ENCODE measurements at regions not wholly inside any gene's neighbourhood (a gene's known extent, or its start where the extent isn't known, plus 50 kb on each side); places are given as distances from the start of the nearest gene placed in this dataset.

DNA sequence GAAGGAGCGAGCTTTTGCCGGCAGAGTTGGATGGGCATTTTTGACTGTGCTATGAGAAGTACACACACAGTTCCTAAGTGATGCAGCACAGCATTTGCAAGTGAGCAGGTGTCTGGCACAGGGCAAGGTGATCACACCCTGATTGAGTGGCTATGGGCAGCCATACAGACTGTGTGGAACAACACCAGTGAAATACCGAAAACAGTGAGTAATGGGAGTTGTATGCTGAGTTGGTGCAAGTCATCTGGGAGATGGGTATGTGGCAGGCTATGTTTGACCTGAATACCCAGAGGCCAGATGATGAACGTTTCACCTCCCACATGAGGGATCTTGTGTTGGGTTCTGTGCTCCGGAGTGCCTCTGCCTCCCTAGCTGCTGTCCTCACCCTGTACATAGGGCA is 53.5 kb upstream of the TIPARP start:
- peak; percentile 69 for DNase-seq (ENCODE audit: low spot score)

- peak; percentile 89 for DNase-seq (ENCODE audit: low spot score)
These were observed 54.1 kb upstream of the TIPARP start for GRCh38 chr3:156620260-156620659.

- no peak for DNase-seq (ENCODE audit: low spot score)
These were observed 55.0 kb upstream of the TIPARP start for GRCh38 chr3:156619376-156619775.

DNA sequence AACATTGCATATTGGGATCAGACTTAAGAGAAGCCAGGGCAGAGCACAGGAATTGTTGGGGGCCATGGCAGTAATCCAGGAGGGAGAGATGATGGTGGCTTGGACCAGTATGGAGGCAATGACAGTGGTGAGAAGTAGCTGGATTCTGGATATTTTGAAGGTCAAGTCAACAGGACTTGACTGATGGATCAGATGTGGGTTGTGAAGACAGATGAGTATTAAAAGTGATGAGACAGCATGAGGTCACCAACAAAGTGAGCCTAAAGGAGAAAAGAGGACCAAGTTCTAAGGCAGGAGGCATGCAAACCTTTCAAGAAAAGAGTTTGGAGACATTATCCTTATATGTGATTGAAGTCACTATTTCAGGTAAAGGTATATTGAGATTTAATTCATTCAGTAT is 56.6 kb upstream of the TIPARP start:
- peak; percentile 26 for DNase-seq (ENCODE audit: low spot score)

- peak; percentile 44 for DNase-seq (ENCODE audit: low spot score)
These were observed 57.2 kb upstream of the TIPARP start for GRCh38 chr3:156617145-156617544.

- DNase-seq (ENCODE audit: low spot score): peak; percentile 98
These were observed 58.7 kb upstream of the TIPARP start for GRCh38 chr3:156615592-156616173.

DNA sequence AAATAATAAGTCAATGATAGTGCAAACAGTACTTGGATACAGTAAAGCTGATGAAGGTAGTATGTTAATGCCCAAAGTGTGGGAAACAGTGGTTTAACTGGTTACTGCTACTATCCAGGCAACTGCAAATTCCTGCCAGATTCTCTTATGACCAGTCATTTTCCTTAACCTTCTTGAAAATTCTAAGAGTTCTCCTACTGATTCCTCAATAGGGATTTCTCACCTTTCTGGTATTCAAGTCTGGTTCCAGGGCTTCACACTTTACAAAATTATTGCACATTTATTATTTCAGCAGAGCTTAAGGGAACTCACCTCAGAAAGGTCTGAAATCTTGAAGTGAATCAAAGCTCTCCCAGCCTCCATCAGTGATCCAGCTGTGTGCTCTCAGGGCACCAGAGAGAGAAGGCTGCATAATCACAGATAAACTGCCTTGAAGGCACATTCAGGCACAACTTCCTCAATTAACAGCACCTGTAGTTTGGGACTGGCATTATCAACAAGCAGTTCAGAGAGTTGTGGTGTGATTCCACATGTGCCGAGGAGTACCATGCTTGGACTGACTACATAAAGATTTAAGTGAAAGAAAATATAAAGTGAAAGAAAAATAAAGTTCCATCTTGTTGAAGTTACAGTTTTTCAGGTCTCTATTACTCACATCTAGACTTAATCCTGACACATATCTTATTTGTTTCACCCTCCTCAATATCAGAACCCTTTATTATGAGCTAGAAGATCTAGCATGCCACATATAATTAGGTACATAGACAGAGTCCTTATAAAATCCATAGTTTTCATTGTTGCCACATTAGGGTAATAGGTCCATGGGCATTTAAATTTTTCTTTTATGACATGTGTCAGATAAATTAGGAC is 59.5 kb upstream of the TIPARP start:
- DNase-seq (ENCODE audit: low spot score): peak; percentile 84

DNA sequence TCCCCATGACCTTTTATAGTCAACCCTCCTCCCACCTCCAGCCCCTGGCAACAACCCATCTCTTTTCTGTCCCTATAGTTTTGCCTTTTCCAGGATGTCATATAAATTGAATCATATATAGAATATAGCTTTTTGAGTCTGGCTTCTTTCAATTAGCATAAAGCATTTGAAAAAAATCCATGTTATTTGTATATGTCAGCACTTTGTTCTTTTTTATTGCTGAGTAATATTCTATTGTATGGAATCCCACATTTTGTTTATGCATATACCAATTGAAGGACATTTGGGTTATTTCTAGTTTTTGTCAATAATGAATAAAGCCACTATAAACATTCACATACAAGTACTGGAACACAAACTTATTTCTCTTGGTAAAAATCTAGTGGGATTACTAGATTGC is 58.0 kb upstream of the SSR3 start:
- DNase-seq (ENCODE audit: low spot score): no peak

- DNase-seq (ENCODE audit: low spot score): no peak
These were observed 57.1 kb upstream of the SSR3 start for GRCh38 chr3:156611870-156612494.

- DNase-seq (ENCODE audit: low spot score): peak; percentile 41
These were observed 55.2 kb upstream of the SSR3 start for GRCh38 chr3:156610154-156610553.

DNA sequence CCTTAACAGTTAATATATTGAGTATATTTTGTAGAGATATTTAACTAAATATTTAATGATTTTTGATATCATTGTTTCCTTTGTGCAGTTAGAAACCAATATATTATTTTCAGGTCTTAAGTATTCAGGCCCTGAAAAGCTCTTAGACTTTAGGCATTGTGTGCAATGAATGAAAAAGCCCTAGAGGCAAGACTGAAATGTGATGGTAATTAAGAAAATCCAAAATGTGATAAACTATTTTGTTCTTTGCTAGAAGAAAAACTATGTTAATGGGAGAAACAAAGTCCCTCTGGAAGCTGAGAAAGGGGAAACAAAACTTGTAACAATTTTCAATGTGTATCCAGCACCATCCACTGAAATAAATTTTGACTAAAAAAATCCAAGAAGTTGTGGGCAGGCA is 54.6 kb upstream of the SSR3 start:
- no peak for DNase-seq (ENCODE audit: low spot score)

GRCh38 chr3:156608601-156609514 is 53.9 kb upstream of the SSR3 start:
- no peak for DNase-seq (ENCODE audit: low spot score)

DNA sequence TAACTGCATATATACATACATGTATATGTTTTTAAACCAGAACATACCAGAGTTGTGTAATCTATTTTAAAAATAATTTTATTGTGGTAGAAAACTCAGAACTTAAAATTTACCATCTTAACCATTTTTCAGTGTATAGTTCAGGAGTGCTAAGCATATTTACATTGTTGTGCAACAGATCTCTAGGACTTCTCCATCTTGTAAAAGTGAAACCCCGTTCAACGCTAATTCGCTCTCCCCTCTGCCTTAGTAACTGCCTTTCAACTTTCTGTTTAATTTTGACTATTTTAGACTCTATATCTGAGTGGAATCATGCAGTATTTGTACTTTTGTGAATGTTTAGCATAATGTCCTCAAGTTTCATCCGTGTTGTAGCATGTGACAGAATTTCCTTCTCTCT is 51.8 kb upstream of the SSR3 start:
- no peak for DNase-seq (ENCODE audit: low spot score)

GRCh38 chr3:156605686-156606605 is 51.0 kb upstream of the SSR3 start:
- peak; percentile 93 for DNase-seq (ENCODE audit: low spot score)

- peak; percentile 28 for DNase-seq (ENCODE audit: low spot score)
These were observed 49.8 kb upstream of the SSR3 start for GRCh38 chr3:156604642-156605144.
